ENCODE measurements at regions not wholly inside any gene's neighbourhood (a gene's known extent, or its start where the extent isn't known, plus 50 kb on each side); places are given as distances from the start of the nearest gene placed in this dataset.

DNA sequence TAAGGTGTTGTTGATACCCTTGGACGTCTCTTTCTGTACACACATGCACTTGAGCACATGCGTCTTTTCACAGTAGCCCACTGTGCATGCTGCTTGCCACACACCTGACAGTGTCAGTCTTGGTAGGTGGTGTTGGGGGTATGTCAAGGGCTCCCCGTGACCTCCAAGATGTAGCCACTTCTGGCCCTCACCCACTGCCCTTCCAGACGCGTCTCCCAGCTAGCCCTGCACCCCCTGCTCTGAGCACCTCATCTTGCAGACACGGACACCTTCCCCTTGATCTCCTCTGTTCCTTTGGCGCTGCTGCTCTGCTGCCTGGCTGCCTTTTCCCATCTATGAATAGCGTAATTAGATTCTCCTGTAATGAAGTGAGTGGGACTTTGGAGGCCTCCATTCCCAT lies 75.2 kb upstream of the TNS3 start:
- Histone ChIP-seq H3K79me2 (ENCODE audit: low read length) (no peaks in the 10 kb centered on the region), H3K4me2 (ENCODE audit: low read length) (no peak overlapping the region), H3K27me3 (ENCODE audit: low read depth, low read length) (no peaks in the 10 kb centered on the region), H3K9me3 (ENCODE audit: insufficient read depth, low read length) (no peaks in the 10 kb centered on the region), H3K9ac (ENCODE audit: low read length) (no peak overlapping the region), H3K27ac (ENCODE audit: low read length) (no peak overlapping the region), H3K36me3 (replicated peaks; ENCODE audit: low read depth, low read length) (no peaks in the 10 kb centered on the region), H3K4me1 (ENCODE audit: low read length) (no peaks in the 10 kb centered on the region), H2AFZ (ENCODE audit: low read depth, low read length) (no peak overlapping the region), H3K4me3 (ENCODE audit: low read length) (no peak overlapping the region), H4K20me1 (ENCODE audit: insufficient read depth, low read length) (no peaks in the 10 kb centered on the region)
- TF ChIP-seq, protein P1, sequence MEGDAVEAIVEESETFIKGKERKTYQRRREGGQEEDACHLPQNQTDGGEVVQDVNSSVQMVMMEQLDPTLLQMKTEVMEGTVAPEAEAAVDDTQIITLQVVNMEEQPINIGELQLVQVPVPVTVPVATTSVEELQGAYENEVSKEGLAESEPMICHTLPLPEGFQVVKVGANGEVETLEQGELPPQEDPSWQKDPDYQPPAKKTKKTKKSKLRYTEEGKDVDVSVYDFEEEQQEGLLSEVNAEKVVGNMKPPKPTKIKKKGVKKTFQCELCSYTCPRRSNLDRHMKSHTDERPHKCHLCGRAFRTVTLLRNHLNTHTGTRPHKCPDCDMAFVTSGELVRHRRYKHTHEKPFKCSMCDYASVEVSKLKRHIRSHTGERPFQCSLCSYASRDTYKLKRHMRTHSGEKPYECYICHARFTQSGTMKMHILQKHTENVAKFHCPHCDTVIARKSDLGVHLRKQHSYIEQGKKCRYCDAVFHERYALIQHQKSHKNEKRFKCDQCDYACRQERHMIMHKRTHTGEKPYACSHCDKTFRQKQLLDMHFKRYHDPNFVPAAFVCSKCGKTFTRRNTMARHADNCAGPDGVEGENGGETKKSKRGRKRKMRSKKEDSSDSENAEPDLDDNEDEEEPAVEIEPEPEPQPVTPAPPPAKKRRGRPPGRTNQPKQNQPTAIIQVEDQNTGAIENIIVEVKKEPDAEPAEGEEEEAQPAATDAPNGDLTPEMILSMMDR (IDR thresholded peaks at IDR 0.05; ENCODE audit: low read depth, low read length): no peak
- no peak for TF ChIP-seq EZH2phosphoT487 (IDR thresholded peaks at IDR 0.05; ENCODE audit: low read depth)

GRCh38 chr7:47654672-47655298 lies 72.9 kb upstream of the TNS3 start:
- H3K9me3 ChIP-seq (ENCODE audit: insufficient read depth, low read length): no peaks in the 10 kb centered on the region
- H3K79me2 ChIP-seq (ENCODE audit: low read length): no peaks in the 10 kb centered on the region
- no peaks in the 10 kb centered on the region for H4K20me1 ChIP-seq (ENCODE audit: insufficient read depth, low read length)
- no peak overlapping the region for H3K4me2 ChIP-seq (ENCODE audit: low read length)
- H2AFZ ChIP-seq (ENCODE audit: low read depth, low read length): no peak overlapping the region
- no peak overlapping the region for H3K9ac ChIP-seq (ENCODE audit: low read length)
- H3K27ac ChIP-seq (ENCODE audit: low read length): no peak overlapping the region
- no peaks in the 10 kb centered on the region for H3K4me1 ChIP-seq (ENCODE audit: low read length)
- TF ChIP-seq, protein P1 (IDR thresholded peaks at IDR 0.05; ENCODE audit: low read depth, low read length): no peak
- no peak for TF ChIP-seq EZH2phosphoT487 (IDR thresholded peaks at IDR 0.05; ENCODE audit: low read depth)
- H3K4me3 ChIP-seq (ENCODE audit: low read length): no peak overlapping the region
- H3K27me3 ChIP-seq (ENCODE audit: low read depth, low read length): no peaks in the 10 kb centered on the region
- no peaks in the 10 kb centered on the region for H3K36me3 ChIP-seq (replicated peaks; ENCODE audit: low read depth, low read length)

DNA sequence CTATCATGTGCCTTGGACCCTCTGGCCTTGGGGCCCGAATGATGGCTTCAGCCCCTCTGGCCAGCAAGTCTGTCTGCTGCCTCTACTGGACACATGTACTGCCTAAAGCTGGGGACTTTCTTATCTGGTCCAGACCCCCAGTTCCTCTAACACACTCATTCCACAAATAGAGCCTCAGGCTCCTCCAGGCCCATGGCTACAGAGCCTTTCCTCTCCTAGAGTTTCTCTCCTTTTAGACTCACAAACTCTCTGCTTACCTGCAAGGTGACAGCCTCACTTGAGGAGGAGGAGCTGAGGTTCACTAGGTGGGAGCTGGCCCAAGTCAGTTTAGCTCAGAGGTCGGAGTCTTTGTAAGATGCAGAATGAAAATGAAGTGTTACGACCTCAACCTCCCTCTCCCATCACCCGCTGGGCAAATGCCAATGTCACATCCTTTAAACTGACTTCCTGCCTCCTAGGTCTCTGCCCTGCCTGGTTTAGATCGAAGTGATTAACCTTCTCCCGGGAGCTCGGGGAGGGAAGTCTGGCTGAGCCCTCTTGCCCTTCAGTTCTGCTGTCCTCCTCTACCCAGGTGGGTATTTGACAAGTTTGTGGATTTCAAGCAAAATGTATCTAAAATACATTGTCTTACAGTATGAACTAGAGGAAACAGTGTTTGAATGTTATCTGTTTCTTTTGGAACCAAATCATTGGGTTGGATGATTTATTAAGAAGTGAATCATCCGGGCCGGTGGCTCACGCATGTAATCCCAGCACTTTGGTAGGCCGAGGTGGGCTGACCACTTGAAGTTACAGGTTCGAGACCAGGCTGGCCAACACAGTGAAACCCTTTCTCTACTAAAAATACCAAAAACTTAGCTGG lies 71.9 kb upstream of the TNS3 start:
- H3K27ac ChIP-seq (ENCODE audit: low read length): no peak overlapping the region
- TF ChIP-seq, protein P1 (IDR thresholded peaks at IDR 0.05; ENCODE audit: low read depth, low read length): no peak
- no peak for TF ChIP-seq EZH2phosphoT487 (IDR thresholded peaks at IDR 0.05; ENCODE audit: low read depth)
- H3K9ac ChIP-seq (ENCODE audit: low read length): no peak overlapping the region
- H3K4me2 ChIP-seq (ENCODE audit: low read length): no peak overlapping the region
- no peaks in the 10 kb centered on the region for H4K20me1 ChIP-seq (ENCODE audit: insufficient read depth, low read length)
- no peaks in the 10 kb centered on the region for H3K27me3 ChIP-seq (ENCODE audit: low read depth, low read length)
- no peaks in the 10 kb centered on the region for H3K4me1 ChIP-seq (ENCODE audit: low read length)
- no peaks in the 10 kb centered on the region for H3K9me3 ChIP-seq (ENCODE audit: insufficient read depth, low read length)
- no peaks in the 10 kb centered on the region for H3K79me2 ChIP-seq (ENCODE audit: low read length)
- H3K4me3 ChIP-seq (ENCODE audit: low read length): no peak overlapping the region
- H2AFZ ChIP-seq (ENCODE audit: low read depth, low read length): no peak overlapping the region
- H3K36me3 ChIP-seq (replicated peaks; ENCODE audit: low read depth, low read length): no peaks in the 10 kb centered on the region

GRCh38 chr7:47652591-47652990 lies 70.7 kb upstream of the TNS3 start:
- no peaks in the 10 kb centered on the region for H3K36me3 ChIP-seq (replicated peaks; ENCODE audit: low read depth, low read length)
- no peak overlapping the region for H3K4me2 ChIP-seq (ENCODE audit: low read length)
- no peaks in the 10 kb centered on the region for H3K79me2 ChIP-seq (ENCODE audit: low read length)
- no peaks in the 10 kb centered on the region for H3K9me3 ChIP-seq (ENCODE audit: insufficient read depth, low read length)
- no peaks in the 10 kb centered on the region for H3K27me3 ChIP-seq (ENCODE audit: low read depth, low read length)
- H2AFZ ChIP-seq (ENCODE audit: low read depth, low read length): no peak overlapping the region
- H4K20me1 ChIP-seq (ENCODE audit: insufficient read depth, low read length): no peaks in the 10 kb centered on the region
- H3K9ac ChIP-seq (ENCODE audit: low read length): no peak overlapping the region
- TF ChIP-seq, protein P1 (IDR thresholded peaks at IDR 0.05; ENCODE audit: low read depth, low read length): no peak
- TF ChIP-seq EZH2phosphoT487 (IDR thresholded peaks at IDR 0.05; ENCODE audit: low read depth): no peak
- H3K4me1 ChIP-seq (ENCODE audit: low read length): no peaks in the 10 kb centered on the region
- H3K4me3 ChIP-seq (ENCODE audit: low read length): no peak overlapping the region
- no peak overlapping the region for H3K27ac ChIP-seq (ENCODE audit: low read length)
